ENCODE measurements at regions not wholly inside any gene's neighbourhood (a gene's known extent, or its start where the extent isn't known, plus 50 kb on each side); places are given as distances from the start of the nearest gene placed in this dataset.
"Not testable (repeated sequence)": the region's sequence is repeated elsewhere in the genome, so short reads cannot be mapped to it uniquely, and the experiment has no call there.

- DNase-seq (ENCODE audit: low read depth), result no peak
Observed at GRCh38 chr12:25684070-25684469, 131.0 kb upstream of the LMNTD1 start.

GRCh38 chr12:25686351-25686750, 133.3 kb upstream of the LMNTD1 start:
- DNase-seq (ENCODE audit: low read depth), result no peak

- no peak for DNase-seq (ENCODE audit: low read depth)
Observed at GRCh38 chr12:25687226-25687625, 134.1 kb upstream of the LMNTD1 start.

GRCh38 chr12:25688851-25689250, 135.8 kb upstream of the LMNTD1 start:
- not testable (repeated sequence) for DNase-seq (ENCODE audit: low read depth)

- no peak for DNase-seq (ENCODE audit: low read depth)
Observed at GRCh38 chr12:25689996-25690501, 137.0 kb upstream of the LMNTD1 start.

- DNase-seq (ENCODE audit: low read depth), result no peak
Observed at GRCh38 chr12:25690996-25691864, 138.1 kb upstream of the LMNTD1 start.

GRCh38 chr12:25691865-25692114, 138.7 kb upstream of the LMNTD1 start:
- DNase-seq (ENCODE audit: low read depth), result no peak

- no peak for DNase-seq (ENCODE audit: low read depth)
Observed at GRCh38 chr12:25692115-25693035, 139.3 kb upstream of the LMNTD1 start.

- DNase-seq (ENCODE audit: low read depth), result peak; percentile 95
Observed at GRCh38 chr12:25694072-25694471, 141.0 kb upstream of the LMNTD1 start.

- no peak for DNase-seq (ENCODE audit: low read depth)
Observed at GRCh38 chr12:25695574-25695973, 142.5 kb upstream of the LMNTD1 start.

GRCh38 chr12:25698772-25699171, 145.7 kb upstream of the LMNTD1 start:
- no peak for DNase-seq (ENCODE audit: low read depth)

- peak; percentile 17 for DNase-seq (ENCODE audit: low read depth)
Observed at GRCh38 chr12:25699454-25699853, 146.4 kb upstream of the LMNTD1 start.

- DNase-seq (ENCODE audit: low read depth), result peak; percentile 82
Observed at GRCh38 chr12:25701290-25701689, 148.2 kb upstream of the LMNTD1 start.

GRCh38 chr12:25702553-25702952, 149.5 kb upstream of the LMNTD1 start:
- no peak for DNase-seq (ENCODE audit: low read depth)

GRCh38 chr12:25705261-25705660, 152.2 kb upstream of the LMNTD1 start:
- no peak for DNase-seq (ENCODE audit: low read depth)

GRCh38 chr12:25706646-25707045, 153.6 kb upstream of the LMNTD1 start:
- not testable (repeated sequence) for DNase-seq (ENCODE audit: low read depth)

- DNase-seq (ENCODE audit: low read depth), result no peak
Observed at GRCh38 chr12:25707056-25707455, 154.0 kb upstream of the LMNTD1 start.

GRCh38 chr12:25708661-25709060, 155.6 kb upstream of the LMNTD1 start:
- no peak for DNase-seq (ENCODE audit: low read depth)

GRCh38 chr12:25710128-25710527, 157.0 kb upstream of the LMNTD1 start:
- DNase-seq (ENCODE audit: low read depth), result no peak

GRCh38 chr12:25710938-25711605, 158.0 kb upstream of the LMNTD1 start:
- not testable (repeated sequence) for DNase-seq (ENCODE audit: low read depth)

- no peak for DNase-seq (ENCODE audit: low read depth)
Observed at GRCh38 chr12:25712169-25712568, 159.1 kb upstream of the LMNTD1 start.

GRCh38 chr12:25713264-25713663, 160.2 kb upstream of the LMNTD1 start:
- no peak for DNase-seq (ENCODE audit: low read depth)

Measured in ELR (cell line).